Ramos (cell line): ENCODE measurements at regions not wholly inside any gene's neighbourhood (a gene's known extent, or its start where the extent isn't known, plus 50 kb on each side); places are given as distances from the start of the nearest gene placed in this dataset.
"Not testable (repeated sequence)": the region's sequence is repeated elsewhere in the genome, so short reads cannot be mapped to it uniquely, and the experiment has no call there.

Experiments used
- in situ Hi-C: fragments of 300-500 bp; cut with MboI; formaldehyde crosslinking; loops from one replicate; pipeline ENCODE4 v1.14.3; 2022; ENCODE audit warnings: low sequenced_read_pairs; ENCODE audit not compliant: unreplicated experiment

DNA sequence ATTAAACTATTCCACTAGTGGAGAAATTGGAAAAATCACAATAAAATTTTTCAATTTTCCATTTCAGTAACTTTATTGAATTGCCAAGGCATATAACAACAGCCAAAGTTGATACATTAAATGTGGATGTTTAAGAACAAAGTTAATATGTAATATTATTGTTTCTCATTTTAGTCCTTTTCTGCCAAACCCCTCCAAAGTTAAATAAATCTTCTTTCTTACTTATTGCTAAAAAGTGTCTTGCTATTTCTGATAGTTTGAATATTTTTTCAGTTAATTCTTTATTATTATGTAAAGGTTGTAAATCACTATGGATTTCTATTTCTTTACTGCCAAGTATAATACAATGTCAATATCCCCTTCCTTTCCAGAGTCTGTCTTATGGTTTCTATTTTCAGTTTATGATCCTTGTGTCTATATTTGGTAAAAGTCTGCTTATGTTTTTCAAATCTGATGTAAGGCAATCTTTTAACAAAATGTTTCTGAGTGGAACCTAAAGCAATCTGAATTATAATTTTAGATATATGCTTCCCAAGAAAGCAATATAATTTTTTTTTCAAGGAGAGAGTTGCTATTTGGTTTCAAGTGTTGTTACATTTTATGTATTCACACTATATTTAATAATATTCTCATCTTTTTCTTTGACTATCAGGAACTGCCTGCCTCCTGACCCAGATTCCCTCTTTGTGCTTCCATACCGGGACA is 80.3 kb upstream of the RHOBTB1 start:
- in situ Hi-C loops, result no loop called here

DNA sequence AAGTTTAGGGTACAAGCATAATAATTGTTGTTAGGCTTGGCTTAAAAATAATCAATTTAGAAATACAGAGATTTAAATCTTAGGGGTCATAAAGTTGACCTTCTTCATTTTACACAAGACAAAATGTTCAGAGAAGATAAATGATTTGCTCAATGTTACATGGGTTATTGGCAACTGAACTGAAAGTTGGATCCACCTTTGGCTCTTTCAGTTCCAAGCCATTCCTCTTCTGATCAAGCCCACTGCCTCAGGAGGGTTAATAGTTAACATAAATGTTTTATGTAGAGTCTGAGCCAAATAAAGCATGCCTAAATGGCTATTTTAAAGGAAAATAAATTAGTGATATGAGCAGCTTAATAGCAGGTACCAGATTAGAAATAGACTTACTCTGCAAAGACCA is 79.1 kb upstream of the RHOBTB1 start:
- in situ Hi-C loops, result no loop called here

GRCh38 chr10:61021926-61022325 is 77.9 kb upstream of the RHOBTB1 start:
- in situ Hi-C loops, result no loop called here

- in situ Hi-C loops, result no loop called here
Observed at GRCh38 chr10:61020420-61021158, 76.6 kb upstream of the RHOBTB1 start.

GRCh38 chr10:61018146-61018545 is 74.2 kb upstream of the RHOBTB1 start:
- in situ Hi-C loops, result no loop called here

GRCh38 chr10:61016630-61017029 is 72.6 kb upstream of the RHOBTB1 start:
- in situ Hi-C loops, result no loop called here

- in situ Hi-C loops, result no loop called here
Observed at GRCh38 chr10:61016007-61016406, 72.0 kb upstream of the RHOBTB1 start.

DNA sequence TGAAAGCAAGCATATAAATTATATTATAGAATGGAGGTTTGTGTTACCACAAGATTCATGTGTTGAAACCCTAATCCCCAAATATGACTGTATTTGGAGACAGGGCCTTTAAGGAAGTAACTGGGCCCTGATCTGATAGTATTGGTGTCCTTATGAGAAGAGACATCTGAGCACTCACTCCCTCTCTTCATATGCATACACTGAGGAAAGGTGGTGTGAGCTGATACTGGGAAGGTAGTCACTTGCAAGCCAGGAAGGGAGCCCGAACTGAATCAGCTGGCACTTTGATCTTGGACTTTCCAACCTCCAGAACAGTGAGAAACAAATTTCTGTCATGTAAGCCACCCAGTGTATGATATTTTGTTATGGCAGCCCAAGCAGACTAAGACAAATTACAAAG is 66.9 kb upstream of the RHOBTB1 start:
- in situ Hi-C loops, result no loop called here

DNA sequence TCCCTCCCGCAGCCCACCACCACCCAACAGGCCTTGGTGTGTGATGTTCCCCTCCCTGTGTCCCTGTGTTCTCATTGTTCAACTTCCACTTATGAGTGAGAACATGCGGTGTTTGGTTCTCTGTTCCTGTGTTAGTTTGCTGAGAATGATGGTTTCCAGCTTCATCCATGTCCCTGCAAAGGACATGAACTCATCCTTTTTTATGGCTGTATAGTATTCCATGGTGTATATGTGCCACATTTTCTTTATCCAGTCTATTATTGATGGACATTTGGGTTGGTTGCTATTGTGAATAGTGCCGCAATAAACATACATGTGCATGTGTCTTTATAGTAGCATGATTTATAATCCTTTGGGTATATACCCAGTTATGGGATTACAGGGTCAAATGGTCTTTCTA is 59.1 kb upstream of the RHOBTB1 start:
- in situ Hi-C loops, result not testable (repeated sequence)

GRCh38 chr10:61001731-61002122 is 57.7 kb upstream of the RHOBTB1 start:
- in situ Hi-C loops, result no loop called here

DNA sequence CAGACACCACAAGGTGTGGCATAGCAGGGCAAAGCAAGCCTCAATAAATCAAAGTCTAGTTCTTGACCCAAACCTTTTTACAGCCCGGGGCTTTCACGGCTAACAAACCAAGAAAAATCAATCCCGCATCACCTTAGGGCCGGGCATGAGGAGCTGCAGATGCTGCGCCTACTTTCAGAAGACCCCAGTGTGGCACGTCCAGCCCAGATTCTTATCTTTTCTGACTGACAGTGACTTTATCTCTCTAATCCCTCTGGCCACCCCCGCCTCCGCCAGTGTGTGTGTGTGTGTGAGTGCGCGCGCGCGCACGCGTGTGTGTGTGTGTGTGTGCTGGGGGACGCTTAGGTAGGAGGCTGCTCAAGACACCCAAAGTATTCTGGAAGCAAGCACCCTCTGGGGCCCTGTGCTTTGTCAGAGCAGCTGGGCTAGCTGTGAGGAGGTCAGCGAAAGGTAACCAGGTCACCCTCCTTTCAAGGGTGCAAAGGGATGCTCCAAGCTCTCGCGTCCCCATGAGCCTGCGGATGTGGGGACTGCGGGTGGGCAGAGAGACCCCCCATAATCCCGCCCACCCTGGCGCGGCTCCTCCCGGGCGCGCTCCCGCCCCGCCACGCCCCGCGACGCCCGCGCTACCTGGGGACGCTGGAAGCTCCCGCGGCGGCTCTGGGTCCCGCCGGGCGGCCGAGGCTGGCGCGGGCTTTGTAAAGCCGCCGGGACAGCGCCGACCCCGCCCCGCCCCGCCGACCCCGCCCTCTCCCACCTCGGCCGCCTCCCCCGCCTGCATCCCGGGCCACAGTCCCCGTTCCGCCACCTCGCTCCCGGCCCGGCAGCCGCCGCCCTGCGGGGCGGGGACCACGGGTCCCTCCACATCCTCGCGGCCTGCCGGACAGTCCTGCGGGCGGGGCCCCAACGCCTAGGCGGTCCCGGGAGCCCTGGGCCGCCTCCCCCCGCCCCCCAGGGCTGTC is 57.1 kb upstream of the RHOBTB1 start:
- in situ Hi-C loops, result no loop called here

- in situ Hi-C loops, result no loop called here
Observed at GRCh38 chr10:60998932-60999331, 54.9 kb upstream of the RHOBTB1 start.

- in situ Hi-C loops, result no loop called here
Observed at GRCh38 chr10:60994128-60994527, 50.1 kb upstream of the RHOBTB1 start.
